SK-N-SH treated with all-trans-retinoic acid at 6 μM for 48 hours (cell line): ENCODE measurements at regions not wholly inside any gene's neighbourhood (a gene's known extent, or its start where the extent isn't known, plus 50 kb on each side); places are given as distances from the start of the nearest gene placed in this dataset.

ENCODE experiments used
- ATAC-seq: fragments of 200-7000 bp; cut with Tn5 transposase; 3 replicates; pipeline ENCODE4 v1.9.1; 2020; ENCODE audit warnings: mild to moderate bottlenecking, moderate library complexity
- ARNTL ChIP-seq: fragments of 450-650 bp; formaldehyde crosslinking; IDR thresholded peaks from 2 replicates; pipeline ENCODE4 v1.5.0; 2020; ENCODE audit warnings: low read depth, mild to moderate bottlenecking, moderate library complexity, borderline replicate concordance
- BACH2 ChIP-seq: fragments of 250-450 bp; sonication (Bioruptor Pico); IDR thresholded peaks from 2 replicates; pipeline ENCODE4 v1.9.0; 2021; ENCODE audit warnings: mild to moderate bottlenecking, borderline replicate concordance
- CREB5 ChIP-seq: fragments of 250-450 bp; sonication (Bioruptor Pico); IDR thresholded peaks from 2 replicates; pipeline ENCODE4 v1.5.1; 2020; ENCODE audit warnings: low read depth, mild to moderate bottlenecking, moderate library complexity
- CSDC2 ChIP-seq: fragments of 250-450 bp; sonication (Bioruptor Pico); IDR thresholded peaks from 2 replicates; pipeline ENCODE4 v1.5.0; 2020; ENCODE audit warnings: mild to moderate bottlenecking, moderate library complexity
- CSRNP3 ChIP-seq: fragments of 250-450 bp; sonication (Bioruptor Pico); IDR thresholded peaks from 2 replicates; pipeline ENCODE4 v1.5.1; 2021; ENCODE audit warnings: mild to moderate bottlenecking, moderate library complexity
- ESRRG ChIP-seq: fragments of 250-450 bp; sonication (Bioruptor Pico); IDR thresholded peaks from 2 replicates; pipeline ENCODE4 v1.6.1; 2021; ENCODE audit warnings: mild to moderate bottlenecking
- GLIS3 ChIP-seq: fragments of 250-450 bp; sonication (Bioruptor Pico); IDR thresholded peaks from 2 replicates; pipeline ENCODE4 v1.5.0; 2020; ENCODE audit warnings: mild to moderate bottlenecking, moderate library complexity
- ISL1 ChIP-seq: fragments of 250-450 bp; sonication (Bioruptor Pico); IDR thresholded peaks from 2 replicates; pipeline ENCODE4 v2.1.2; 2022; ENCODE audit warnings: mild to moderate bottlenecking, moderate library complexity
- OSR1 ChIP-seq: fragments of 250-450 bp; sonication (Bioruptor Pico); IDR thresholded peaks from 2 replicates; pipeline ENCODE4 v1.8.0; 2022; ENCODE audit warnings: moderate library complexity, mild to moderate bottlenecking, inconsistent platforms
- PATZ1 ChIP-seq: fragments of 250-450 bp; sonication (Bioruptor Pico); IDR thresholded peaks from 2 replicates; pipeline ENCODE4 v1.8.0; 2020; ENCODE audit warnings: mild to moderate bottlenecking, moderate library complexity, borderline replicate concordance
- POU6F1 ChIP-seq: fragments of 250-450 bp; sonication (Bioruptor Pico); IDR thresholded peaks from 2 replicates; pipeline ENCODE4 v1.8.0; 2021; ENCODE audit warnings: low read depth, mild to moderate bottlenecking, moderate library complexity, borderline replicate concordance
- PPARA ChIP-seq: fragments of 250-450 bp; sonication (Bioruptor Pico); IDR thresholded peaks from 2 replicates; pipeline ENCODE4 v1.5.0; 2020; ENCODE audit warnings: mild to moderate bottlenecking, borderline replicate concordance
- RARB ChIP-seq: fragments of 250-450 bp; sonication (Bioruptor Pico); IDR thresholded peaks from 2 replicates; pipeline ENCODE4 v1.8.0; 2021; ENCODE audit warnings: mild to moderate bottlenecking, moderate library complexity
- SNAI2 ChIP-seq: fragments of 250-450 bp; sonication (Bioruptor Pico); IDR thresholded peaks from 2 replicates; pipeline ENCODE4 v1.5.0; 2020; ENCODE audit warnings: mild to moderate bottlenecking, moderate library complexity
- TCF4 ChIP-seq: fragments of 250-450 bp; sonication (Bioruptor Pico); IDR thresholded peaks from 2 replicates; pipeline ENCODE4 v1.8.0; 2021; ENCODE audit warnings: mild to moderate bottlenecking, moderate library complexity, borderline replicate concordance
- TSHZ2 ChIP-seq: fragments of 250-450 bp; sonication (Bioruptor Pico); IDR thresholded peaks from 2 replicates; pipeline ENCODE4 v1.5.0; 2020; ENCODE audit warnings: mild to moderate bottlenecking, moderate library complexity
- ZFP3 ChIP-seq: fragments of 250-450 bp; sonication (Bioruptor Pico); IDR thresholded peaks from 2 replicates; pipeline ENCODE4 v1.5.0; 2020; ENCODE audit warnings: mild to moderate bottlenecking, moderate library complexity
- ZFP30 ChIP-seq: fragments of 450-650 bp; formaldehyde crosslinking; IDR thresholded peaks from 2 replicates; pipeline ENCODE4 v1.5.0; 2022; ENCODE audit warnings: mild to moderate bottlenecking, moderate library complexity
- ZNF565 ChIP-seq: fragments of 450-650 bp; formaldehyde crosslinking; conservative IDR thresholded peaks from 2 replicates; pipeline ENCODE4 v1.5.0; 2020; ENCODE audit warnings: low read depth, mild to moderate bottlenecking, moderate library complexity
- ZNF70 ChIP-seq: fragments of 450-650 bp; formaldehyde crosslinking; IDR thresholded peaks from 2 replicates; pipeline ENCODE4 v1.5.0; 2020; ENCODE audit warnings: mild to moderate bottlenecking, moderate library complexity
- ZNF8 ChIP-seq: fragments of 450-650 bp; formaldehyde crosslinking; IDR thresholded peaks from 2 replicates; pipeline ENCODE4 v1.5.0; 2020; ENCODE audit warnings: mild to moderate bottlenecking, moderate library complexity

GRCh38 chr7:16244469-16244868, 176.9 kb downstream of the CRPPA start:
- no peak for TF ChIP-seq CSRNP3 (CRISPR knock-in tag)
- no peak for TF ChIP-seq ZFP30 (CRISPR knock-in tag)
- no peak for TF ChIP-seq GLIS3 (CRISPR knock-in tag)
- no peak for TF ChIP-seq SNAI2 (CRISPR knock-in tag)
- TF ChIP-seq CSDC2 (CRISPR knock-in tag), result no peak
- TF ChIP-seq ISL1 (CRISPR knock-in tag), result no peak
- TF ChIP-seq, all 23 proteins: peak for 0
- no peak for ATAC-seq

GRCh38 chr7:16242920-16243319, 178.4 kb downstream of the CRPPA start:
- ATAC-seq, result no peak
- TF ChIP-seq BACH2 (CRISPR knock-in tag) (no peak), ZNF70 (no peak), PPARA (no peak), ZFP3 (CRISPR knock-in tag) (no peak), SNAI2 (CRISPR knock-in tag) (no peak), ZNF565 (CRISPR knock-in tag) (no peak), ZFP30 (CRISPR knock-in tag) (no peak), ESRRG (CRISPR knock-in tag) (no peak), TSHZ2 (CRISPR knock-in tag) (no peak), CREB5 (CRISPR knock-in tag) (no peak), CSRNP3 (CRISPR knock-in tag) (no peak), ISL1 (CRISPR knock-in tag) (no peak)

GRCh38 chr7:16241017-16241416, 180.3 kb downstream of the CRPPA start:
- no peak for ATAC-seq
- TF ChIP-seq PPARA, result no peak
- TF ChIP-seq ZNF8 (CRISPR knock-in tag), result no peak
- TF ChIP-seq TCF4, result no peak
- no peak for TF ChIP-seq RARB (CRISPR knock-in tag)
- no peak for TF ChIP-seq TSHZ2 (CRISPR knock-in tag)
- no peak for TF ChIP-seq ESRRG (CRISPR knock-in tag)
- TF ChIP-seq ARNTL (CRISPR knock-in tag), result no peak
- TF ChIP-seq CSDC2 (CRISPR knock-in tag), result no peak
- no peak for TF ChIP-seq ZFP30 (CRISPR knock-in tag)
- TF ChIP-seq ZNF70, result no peak
- no peak for TF ChIP-seq GLIS3 (CRISPR knock-in tag)

- no peak for ATAC-seq
- TF ChIP-seq POU6F1 (CRISPR knock-in tag) (no peak), ZNF565 (CRISPR knock-in tag) (no peak), ZNF70 (no peak), OSR1 (CRISPR knock-in tag) (no peak), BACH2 (CRISPR knock-in tag) (no peak), PPARA (no peak), PATZ1 (CRISPR knock-in tag) (no peak), ZNF8 (CRISPR knock-in tag) (no peak), CREB5 (CRISPR knock-in tag) (no peak)
Observed at GRCh38 chr7:16236381-16236780, 185.0 kb downstream of the CRPPA start.
